GM23248 (cell line): ENCODE measurements at regions not wholly inside any gene's neighbourhood (a gene's known extent, or its start where the extent isn't known, plus 50 kb on each side); places are given as distances from the start of the nearest gene placed in this dataset.
A peak's percentile ranks its signal among the peaks of the same experiment; 100 is the strongest.
"Not testable (repeated sequence)": the region's sequence is repeated elsewhere in the genome, so short reads cannot be mapped to it uniquely, and the experiment has no call there.

ENCODE experiments used
- DNase-seq: peaks from one replicate; pipeline ENCODE4 v3.0.0-alpha.2; 2015
- H2AFZ ChIP-seq: fragments of 200-600 bp; sonication (generic); 2 replicates; pipeline ENCODE4 v1.6.1; 2016; ENCODE audit warnings: antibody characterized with exemption
- H3F3A ChIP-seq: fragments of 200-600 bp; sonication (generic); 2 replicates; pipeline ENCODE4 v1.6.1; 2016; ENCODE audit warnings: mild to moderate bottlenecking, antibody characterized with exemption, mixed run types; ENCODE audit not compliant: insufficient read depth
- H3K27ac ChIP-seq: fragments of 200-600 bp; sonication (generic); 2 replicates; pipeline ENCODE4 v1.5.1; 2016; ENCODE audit warnings: mild to moderate bottlenecking
- H3K27me3 ChIP-seq: fragments of 200-600 bp; sonication (generic); replicated peaks from 2 replicates; pipeline ENCODE4 v1.6.1; 2016; ENCODE audit warnings: mild to moderate bottlenecking; ENCODE audit not compliant: insufficient read depth
- H3K36me3 ChIP-seq: fragments of 200-600 bp; sonication (generic); 2 replicates; pipeline ENCODE4 v1.6.1; 2016; ENCODE audit warnings: low read depth, mild to moderate bottlenecking
- H3K4me1 ChIP-seq: fragments of 200-600 bp; sonication (generic); 2 replicates; pipeline ENCODE4 v1.6.1; 2016; ENCODE audit warnings: mild to moderate bottlenecking; ENCODE audit not compliant: insufficient read depth
- H3K4me2 ChIP-seq: fragments of 200-600 bp; sonication (generic); one replicate; pipeline ENCODE4 v1.6.1; 2016; ENCODE audit warnings: mild to moderate bottlenecking; ENCODE audit not compliant: unreplicated experiment
- H3K4me3 ChIP-seq: fragments of 200-600 bp; sonication (generic); 2 replicates; pipeline ENCODE4 v1.5.1; 2016; ENCODE audit warnings: mild to moderate bottlenecking
- H3K79me2 ChIP-seq: fragments of 200-600 bp; sonication (generic); 2 replicates; pipeline ENCODE4 v1.6.1; 2016; ENCODE audit warnings: mild to moderate bottlenecking; ENCODE audit not compliant: insufficient read depth
- H3K9ac ChIP-seq: fragments of 200-600 bp; sonication (generic); 2 replicates; pipeline ENCODE4 v1.6.1; 2016; ENCODE audit warnings: mild to moderate bottlenecking
- H3K9me2 ChIP-seq: fragments of 200-600 bp; sonication (generic); 2 replicates; pipeline ENCODE4 v1.6.1; 2016; ENCODE audit warnings: mixed run types, mild to moderate bottlenecking, moderate library complexity; ENCODE audit not compliant: insufficient read depth
- H3K9me3 ChIP-seq: fragments of 200-600 bp; sonication (generic); one replicate; pipeline ENCODE4 v1.6.1; 2017; ENCODE audit warnings: low read depth
- H4K20me1 ChIP-seq: fragments of 200-600 bp; sonication (generic); 2 replicates; pipeline ENCODE4 v1.6.0; 2016; ENCODE audit not compliant: insufficient read depth
- EZH2 ChIP-seq: fragments of 200-600 bp; sonication (generic); IDR thresholded peaks from 2 replicates; pipeline ENCODE4 v1.6.1; 2018; ENCODE audit warnings: antibody characterized with exemption, mild to moderate bottlenecking; ENCODE audit not compliant: insufficient read depth, poor library complexity, severe bottlenecking
- EZH2phosphoT487 ChIP-seq: fragments of 200-600 bp; sonication (generic); IDR thresholded peaks from 2 replicates; pipeline ENCODE4 v1.6.1; 2018; ENCODE audit warnings: antibody characterized with exemption, moderate library complexity, mild to moderate bottlenecking, low read depth; ENCODE audit not compliant: insufficient read depth
- WGBS, 2 experiments: methylation state at CpG; one replicate each; pipeline ENCODE4 v1.1.6; 2015 to 2017; ENCODE audit warnings: low lambda C conversion rate in 2 of 2, low coverage in 1 of 2; ENCODE audit errors: missing lambda C conversion rate in 2 of 2; 5-methylcytosine and 5-hydroxymethylcytosine counted together
- in situ Hi-C: fragments of 300-500 bp; cut with MboI; formaldehyde crosslinking; loops from 2 replicates; pipeline ENCODE4 v1.15.0; 2020

GRCh38 chr12:25395227-25395626 lies 144.5 kb upstream of the KRAS start:
- in situ Hi-C loops: no loop called here
- no peak overlapping the region for H3K4me2 ChIP-seq
- H3K4me3 ChIP-seq: no peak overlapping the region
- no peaks in the 10 kb centered on the region for H3K4me1 ChIP-seq
- no peaks in the 10 kb centered on the region for H3F3A ChIP-seq
- TF ChIP-seq EZH2phosphoT487: no peak
- H3K9ac ChIP-seq: no peak overlapping the region
- no peak overlapping the region for H3K27ac ChIP-seq
- no peaks in the 10 kb centered on the region for H3K36me3 ChIP-seq
- H3K9me3 ChIP-seq: no peaks in the 10 kb centered on the region
- 0% methylated on average over 1 of the region's 1 CpG for WGBS, 2 experiments
- no peak for DNase-seq
- no peaks in the 10 kb centered on the region for H4K20me1 ChIP-seq
- no peaks in the 10 kb centered on the region for H3K9me2 ChIP-seq
- no peak overlapping the region for H2AFZ ChIP-seq
- H3K79me2 ChIP-seq: no peaks in the 10 kb centered on the region
- no peaks in the 10 kb centered on the region for H3K27me3 ChIP-seq

GRCh38 chr12:25394775-25395174 lies 144.0 kb upstream of the KRAS start:
- in situ Hi-C loops: not testable (repeated sequence)
- WGBS, 2 experiments: 61 to 65% methylated on average over 4 of the region's 4 CpGs

DNA sequence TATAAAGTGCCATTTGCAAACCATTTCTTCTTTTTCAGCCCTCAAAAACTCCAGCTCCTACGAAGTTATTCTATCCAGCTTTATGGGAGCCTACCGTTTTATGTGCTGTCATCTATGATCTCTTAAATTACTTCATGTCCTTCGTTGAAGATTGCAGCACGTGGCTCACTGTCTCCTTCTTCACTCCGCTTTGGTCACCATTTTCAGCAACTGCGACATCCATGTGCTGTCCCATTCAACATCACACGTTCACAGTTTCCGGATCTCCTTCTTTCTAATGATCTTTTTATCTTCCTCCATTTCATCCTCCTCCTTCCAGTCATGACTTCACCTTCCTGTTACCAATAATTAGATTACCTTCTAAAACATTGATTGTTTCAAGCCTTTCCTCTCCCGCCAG lies 143.3 kb upstream of the KRAS start:
- Histone ChIP-seq H3K9me3 (no peaks in the 10 kb centered on the region), H3K36me3 (no peaks in the 10 kb centered on the region), H3K4me3 (no peak overlapping the region), H3K4me2 (no peak overlapping the region), H3K9ac (no peak overlapping the region), H3K27me3 (no peaks in the 10 kb centered on the region), H3K4me1 (no peaks in the 10 kb centered on the region), H2AFZ (no peak overlapping the region), H3K27ac (no peak overlapping the region), H4K20me1 (no peaks in the 10 kb centered on the region), H3K79me2 (no peaks in the 10 kb centered on the region), H3F3A (no peaks in the 10 kb centered on the region), H3K9me2 (no peaks in the 10 kb centered on the region)
- no peak for TF ChIP-seq EZH2
- DNase-seq: no peak
- in situ Hi-C loops: no loop called here
- 77 to 83% methylated on average over 9 of the region's 9 CpGs for WGBS, 2 experiments

More at GRCh38 chr12:25394775-25395174, 144.0 kb upstream of the KRAS start:
- H3K9ac ChIP-seq, H3K4me2 ChIP-seq, H4K20me1 ChIP-seq, H3K27me3 ChIP-seq, H3K36me3 ChIP-seq, H3K27ac ChIP-seq, H3K9me2 ChIP-seq, H3F3A ChIP-seq, H2AFZ ChIP-seq, H3K4me1 ChIP-seq, H3K4me3 ChIP-seq, DNase-seq, H3K9me3 ChIP-seq, H3K79me2 ChIP-seq: not testable (repeated sequence)

GRCh38 chr12:25391346-25391745 lies 140.6 kb upstream of the KRAS start:
- DNase-seq, in situ Hi-C loops, H4K20me1 ChIP-seq, H3K9ac ChIP-seq, H3K79me2 ChIP-seq, H3K27ac ChIP-seq, H3K4me3 ChIP-seq, H2AFZ ChIP-seq, H3K9me2 ChIP-seq, H3K36me3 ChIP-seq, H3K9me3 ChIP-seq, H3K4me2 ChIP-seq, H3K4me1 ChIP-seq, H3K27me3 ChIP-seq: not testable (repeated sequence)
- 70 to 88% methylated on average over 2 to 19 of the region's 25 CpGs for WGBS, 2 experiments
- H3F3A ChIP-seq: peaks cover 13% of the 10 kb centered on the region

GRCh38 chr12:25388183-25388582 lies 137.5 kb upstream of the KRAS start:
- in situ Hi-C loops: no loop called here
- Histone ChIP-seq H3K9me2 (no peaks in the 10 kb centered on the region), H3K9me3 (no peaks in the 10 kb centered on the region), H2AFZ (no peak overlapping the region), H3K79me2 (no peaks in the 10 kb centered on the region), H3K4me3 (no peak overlapping the region), H3K36me3 (no peaks in the 10 kb centered on the region), H3K27ac (no peak overlapping the region), H3F3A (peaks cover 26% of the 10 kb centered on the region), H4K20me1 (no peaks in the 10 kb centered on the region), H3K27me3 (no peaks in the 10 kb centered on the region), H3K4me1 (0 out of 2 replicates have a peak, but pooled peaks cover 5% of the 10 kb centered on the region), H3K4me2 (no peak overlapping the region), H3K9ac (no peak overlapping the region)
- DNase-seq: peak; percentile 21
- TF ChIP-seq EZH2phosphoT487 (no peak), EZH2 (no peak)
- WGBS, 2 experiments: 84 to 86% methylated on average over 5 of the region's 5 CpGs
